ENCODE measurements at regions not wholly inside any gene's neighbourhood (a gene's known extent, or its start where the extent isn't known, plus 50 kb on each side); places are given as distances from the start of the nearest gene placed in this dataset.

DNA sequence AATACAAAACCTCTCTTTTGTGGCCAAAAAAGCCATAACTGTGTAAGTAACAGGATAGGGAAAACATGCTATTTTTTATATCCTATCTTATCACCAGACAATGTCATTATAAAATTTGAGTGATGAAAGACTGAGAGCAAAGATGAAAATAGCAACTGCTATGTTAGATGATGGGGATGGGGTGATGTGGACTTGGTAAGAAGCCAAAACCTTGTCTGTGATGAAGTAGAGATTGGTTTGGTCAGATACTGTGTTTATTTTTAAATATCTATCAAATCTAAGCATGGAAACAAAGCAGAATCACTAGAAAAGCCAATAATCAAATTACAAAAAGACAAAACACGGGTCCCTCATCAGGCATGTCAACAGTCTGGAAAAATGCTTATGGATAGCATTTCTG lies 631.1 kb upstream of the NR5A2 start:
- Histone ChIP-seq H3K9me2 (ENCODE audit: insufficient read depth, low read length) (no peaks in the 10 kb centered on the region), H3F3A (ENCODE audit: insufficient read depth, low read length, poor library complexity, severe bottlenecking) (no peaks in the 10 kb centered on the region)

DNA sequence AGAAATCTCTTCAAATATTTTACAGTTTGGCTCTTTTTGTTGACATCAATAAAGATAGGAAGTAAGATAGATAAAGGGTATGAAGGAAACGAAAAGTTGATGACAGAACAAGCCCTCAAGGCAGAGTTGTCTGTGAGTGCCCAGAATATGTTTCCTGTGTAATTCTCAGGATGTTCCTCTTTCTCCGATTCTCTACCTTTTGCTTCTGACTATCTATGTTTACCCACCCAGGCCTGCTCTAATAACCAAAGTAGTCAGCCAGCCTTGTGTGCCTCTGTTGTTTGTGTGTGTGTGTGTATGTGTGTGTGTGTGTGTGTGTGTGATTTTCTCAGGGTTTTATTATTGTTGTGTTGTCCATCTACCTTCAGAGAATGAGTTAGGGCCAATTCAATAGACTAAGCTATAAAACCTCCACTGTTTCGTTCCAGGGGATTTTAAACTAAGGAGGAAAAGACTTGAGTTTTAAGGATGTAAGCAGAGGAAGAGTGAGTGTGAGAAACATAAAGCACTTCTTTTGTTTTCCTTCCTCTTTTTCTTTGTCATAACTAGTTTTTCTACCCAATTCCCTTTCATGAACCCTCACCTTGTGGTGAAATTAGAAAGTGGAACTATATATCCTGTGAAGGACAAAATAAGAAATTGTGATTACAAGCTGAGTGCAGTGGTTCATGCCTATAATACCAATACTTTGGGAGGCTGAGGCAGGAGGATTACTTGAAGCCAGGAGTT lies 627.4 kb upstream of the NR5A2 start:
- Histone ChIP-seq H2AFZ (ENCODE audit: low read depth, low read length) (no peak overlapping the region), H3K9me2 (ENCODE audit: insufficient read depth, low read length) (no peaks in the 10 kb centered on the region), H3F3A (ENCODE audit: insufficient read depth, low read length, poor library complexity, severe bottlenecking) (no peaks in the 10 kb centered on the region), H3K36me3 (ENCODE audit: insufficient read depth, low read length) (no peaks in the 10 kb centered on the region), H3K27me3 (ENCODE audit: insufficient read depth, low read depth, low read length) (no peaks in the 10 kb centered on the region), H3K4me3 (ENCODE audit: low read length) (no peak overlapping the region), H4K20me1 (ENCODE audit: insufficient read depth) (no peaks in the 10 kb centered on the region), H3K79me2 (replicated peaks; ENCODE audit: insufficient read depth, low read length) (no peaks in the 10 kb centered on the region), H3K4me2 (ENCODE audit: low read length) (no peak overlapping the region), H3K9me3 (ENCODE audit: low read length) (no peaks in the 10 kb centered on the region), H3K9ac (ENCODE audit: low read length) (no peak overlapping the region), H3K27ac (ENCODE audit: low read length) (no peak overlapping the region)
- TF ChIP-seq SMC3 (conservative IDR thresholded peaks at IDR 0.05; ENCODE audit: poor library complexity) (no peak), POLR2AphosphoS5 (IDR thresholded peaks at IDR 0.05) (no peak), TAF1 (IDR thresholded peaks at IDR 0.05; ENCODE audit: low read depth) (no peak), EZH2 (IDR thresholded peaks at IDR 0.05; ENCODE audit: borderline replicate concordance, insufficient read depth, low read length, poor library complexity, severe bottlenecking) (no peak), EP300 (conservative IDR thresholded peaks at IDR 0.05; ENCODE audit: poor library complexity, severe bottlenecking) (no peak), MXI1 (conservative IDR thresholded peaks at IDR 0.05; ENCODE audit: poor library complexity, severe bottlenecking) (no peak), RAD21 (conservative IDR thresholded peaks at IDR 0.05) (no peak)
- TF ChIP-seq, protein P1, sequence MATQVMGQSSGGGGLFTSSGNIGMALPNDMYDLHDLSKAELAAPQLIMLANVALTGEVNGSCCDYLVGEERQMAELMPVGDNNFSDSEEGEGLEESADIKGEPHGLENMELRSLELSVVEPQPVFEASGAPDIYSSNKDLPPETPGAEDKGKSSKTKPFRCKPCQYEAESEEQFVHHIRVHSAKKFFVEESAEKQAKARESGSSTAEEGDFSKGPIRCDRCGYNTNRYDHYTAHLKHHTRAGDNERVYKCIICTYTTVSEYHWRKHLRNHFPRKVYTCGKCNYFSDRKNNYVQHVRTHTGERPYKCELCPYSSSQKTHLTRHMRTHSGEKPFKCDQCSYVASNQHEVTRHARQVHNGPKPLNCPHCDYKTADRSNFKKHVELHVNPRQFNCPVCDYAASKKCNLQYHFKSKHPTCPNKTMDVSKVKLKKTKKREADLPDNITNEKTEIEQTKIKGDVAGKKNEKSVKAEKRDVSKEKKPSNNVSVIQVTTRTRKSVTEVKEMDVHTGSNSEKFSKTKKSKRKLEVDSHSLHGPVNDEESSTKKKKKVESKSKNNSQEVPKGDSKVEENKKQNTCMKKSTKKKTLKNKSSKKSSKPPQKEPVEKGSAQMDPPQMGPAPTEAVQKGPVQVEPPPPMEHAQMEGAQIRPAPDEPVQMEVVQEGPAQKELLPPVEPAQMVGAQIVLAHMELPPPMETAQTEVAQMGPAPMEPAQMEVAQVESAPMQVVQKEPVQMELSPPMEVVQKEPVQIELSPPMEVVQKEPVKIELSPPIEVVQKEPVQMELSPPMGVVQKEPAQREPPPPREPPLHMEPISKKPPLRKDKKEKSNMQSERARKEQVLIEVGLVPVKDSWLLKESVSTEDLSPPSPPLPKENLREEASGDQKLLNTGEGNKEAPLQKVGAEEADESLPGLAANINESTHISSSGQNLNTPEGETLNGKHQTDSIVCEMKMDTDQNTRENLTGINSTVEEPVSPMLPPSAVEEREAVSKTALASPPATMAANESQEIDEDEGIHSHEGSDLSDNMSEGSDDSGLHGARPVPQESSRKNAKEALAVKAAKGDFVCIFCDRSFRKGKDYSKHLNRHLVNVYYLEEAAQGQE (IDR thresholded peaks at IDR 0.05; ENCODE audit: borderline replicate concordance): no peak
- TF ChIP-seq, protein P2, sequence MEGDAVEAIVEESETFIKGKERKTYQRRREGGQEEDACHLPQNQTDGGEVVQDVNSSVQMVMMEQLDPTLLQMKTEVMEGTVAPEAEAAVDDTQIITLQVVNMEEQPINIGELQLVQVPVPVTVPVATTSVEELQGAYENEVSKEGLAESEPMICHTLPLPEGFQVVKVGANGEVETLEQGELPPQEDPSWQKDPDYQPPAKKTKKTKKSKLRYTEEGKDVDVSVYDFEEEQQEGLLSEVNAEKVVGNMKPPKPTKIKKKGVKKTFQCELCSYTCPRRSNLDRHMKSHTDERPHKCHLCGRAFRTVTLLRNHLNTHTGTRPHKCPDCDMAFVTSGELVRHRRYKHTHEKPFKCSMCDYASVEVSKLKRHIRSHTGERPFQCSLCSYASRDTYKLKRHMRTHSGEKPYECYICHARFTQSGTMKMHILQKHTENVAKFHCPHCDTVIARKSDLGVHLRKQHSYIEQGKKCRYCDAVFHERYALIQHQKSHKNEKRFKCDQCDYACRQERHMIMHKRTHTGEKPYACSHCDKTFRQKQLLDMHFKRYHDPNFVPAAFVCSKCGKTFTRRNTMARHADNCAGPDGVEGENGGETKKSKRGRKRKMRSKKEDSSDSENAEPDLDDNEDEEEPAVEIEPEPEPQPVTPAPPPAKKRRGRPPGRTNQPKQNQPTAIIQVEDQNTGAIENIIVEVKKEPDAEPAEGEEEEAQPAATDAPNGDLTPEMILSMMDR (IDR thresholded peaks at IDR 0.05; ENCODE audit: poor library complexity, severe bottlenecking): no peak

More for the DNA sequence above, 631.1 kb upstream of the NR5A2 start:
- Histone ChIP-seq H3K9ac (ENCODE audit: low read length) (no peak overlapping the region), H3K27me3 (ENCODE audit: insufficient read depth, low read depth, low read length) (no peaks in the 10 kb centered on the region), H3K27ac (ENCODE audit: low read length) (no peak overlapping the region), H3K9me3 (ENCODE audit: low read length) (no peaks in the 10 kb centered on the region), H2AFZ (ENCODE audit: low read depth, low read length) (no peak overlapping the region), H3K4me2 (ENCODE audit: low read length) (no peak overlapping the region), H3K36me3 (ENCODE audit: insufficient read depth, low read length) (no peaks in the 10 kb centered on the region), H3K79me2 (replicated peaks; ENCODE audit: insufficient read depth, low read length) (no peaks in the 10 kb centered on the region), H3K4me3 (ENCODE audit: low read length) (no peak overlapping the region), H4K20me1 (ENCODE audit: insufficient read depth) (no peaks in the 10 kb centered on the region)
- TF ChIP-seq EZH2 (IDR thresholded peaks at IDR 0.05; ENCODE audit: borderline replicate concordance, insufficient read depth, low read length, poor library complexity, severe bottlenecking): no peak
- TF ChIP-seq SMC3 (conservative IDR thresholded peaks at IDR 0.05; ENCODE audit: poor library complexity): no peak

Measured in neural cell (in vitro differentiated cells).